ENCODE measurements at regions not wholly inside any gene's neighbourhood (a gene's known extent, or its start where the extent isn't known, plus 50 kb on each side); places are given as distances from the start of the nearest gene placed in this dataset.

DNA sequence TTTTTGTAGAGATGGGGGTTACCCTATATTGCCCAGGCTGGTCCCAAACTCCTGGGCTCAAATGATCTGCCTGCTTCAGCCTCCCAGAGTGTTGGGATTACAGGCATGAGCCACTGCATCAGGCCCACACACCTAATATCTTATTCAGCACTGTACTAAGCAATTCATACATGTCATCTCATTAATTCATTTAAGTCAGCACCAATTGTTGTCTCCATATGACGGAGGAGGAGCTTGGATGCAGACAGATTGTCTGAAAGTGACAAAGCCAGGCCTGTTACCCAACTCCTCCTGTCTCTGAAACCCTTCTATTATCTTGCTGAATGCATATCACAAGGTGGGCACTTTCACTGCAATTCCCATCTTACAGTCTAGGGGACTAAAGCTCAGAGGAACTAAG lies 57.5 kb upstream of the ALX4 start:
- TF ChIP-seq EZH2phosphoT487 (IDR thresholded peaks at IDR 0.05; ENCODE audit: insufficient read depth, low read depth) (no peak), EZH2 (IDR thresholded peaks at IDR 0.05; ENCODE audit: insufficient read depth, poor library complexity, severe bottlenecking) (no peak)

Data from GM23248 (cell line).